ENCODE measurements at regions not wholly inside any gene's neighbourhood (a gene's known extent, or its start where the extent isn't known, plus 50 kb on each side); places are given as distances from the start of the nearest gene placed in this dataset.
"Not testable (repeated sequence)": the region's sequence is repeated elsewhere in the genome, so short reads cannot be mapped to it uniquely, and the experiment has no call there.

- not testable (repeated sequence) for H3K27me3 ChIP-seq (ENCODE audit: low read depth, low read length); H3K4me3 ChIP-seq (ENCODE audit: low read depth in 1 of 2, low read length in 2 of 2); H3K9me3 ChIP-seq (ENCODE audit: control insufficient read depth in 1 of 2, low read length in 2 of 2); H3K36me3 ChIP-seq (ENCODE audit: control insufficient read depth in 1 of 2, insufficient read depth in 2 of 2, low read length in 2 of 2); H3K4me1 ChIP-seq (ENCODE audit: control insufficient read depth in 1 of 2, insufficient read depth in 2 of 2, low read length in 2 of 2); H3K27ac ChIP-seq (ENCODE audit: low read length)
These were observed 853.1 kb downstream of the TTLL7 start for GRCh38 chr1:83145820-83146219.

GRCh38 chr1:83142802-83143201 lies 856.1 kb downstream of the TTLL7 start:
- H3K9me3 ChIP-seq (ENCODE audit: control insufficient read depth in 1 of 2, low read length in 2 of 2); H3K27ac ChIP-seq (ENCODE audit: low read length); H3K4me3 ChIP-seq (ENCODE audit: low read depth in 1 of 2, low read length in 2 of 2); H3K36me3 ChIP-seq (ENCODE audit: control insufficient read depth in 1 of 2, insufficient read depth in 2 of 2, low read length in 2 of 2); H3K27me3 ChIP-seq (ENCODE audit: low read depth, low read length); H3K4me1 ChIP-seq (ENCODE audit: control insufficient read depth in 1 of 2, insufficient read depth in 2 of 2, low read length in 2 of 2): not testable (repeated sequence)

GRCh38 chr1:83135524-83136157 lies 863.3 kb downstream of the TTLL7 start:
- not testable (repeated sequence) for H3K27me3 ChIP-seq (ENCODE audit: low read depth, low read length); H3K36me3 ChIP-seq (ENCODE audit: control insufficient read depth in 1 of 2, insufficient read depth in 2 of 2, low read length in 2 of 2); H3K4me3 ChIP-seq (ENCODE audit: low read depth in 1 of 2, low read length in 2 of 2); H3K27ac ChIP-seq (ENCODE audit: low read length); H3K9me3 ChIP-seq (ENCODE audit: control insufficient read depth in 1 of 2, low read length in 2 of 2); H3K4me1 ChIP-seq (ENCODE audit: control insufficient read depth in 1 of 2, insufficient read depth in 2 of 2, low read length in 2 of 2)

- not testable (repeated sequence) for H3K27ac ChIP-seq (ENCODE audit: low read length); H3K36me3 ChIP-seq (ENCODE audit: control insufficient read depth in 1 of 2, insufficient read depth in 2 of 2, low read length in 2 of 2); H3K9me3 ChIP-seq (ENCODE audit: control insufficient read depth in 1 of 2, low read length in 2 of 2); H3K4me3 ChIP-seq (ENCODE audit: low read depth in 1 of 2, low read length in 2 of 2); H3K27me3 ChIP-seq (ENCODE audit: low read depth, low read length); H3K4me1 ChIP-seq (ENCODE audit: control insufficient read depth in 1 of 2, insufficient read depth in 2 of 2, low read length in 2 of 2)
These were observed 864.5 kb downstream of the TTLL7 start for GRCh38 chr1:83134322-83135014.

- no peaks in the 10 kb centered on the region for H3K4me1 ChIP-seq (ENCODE audit: control insufficient read depth in 1 of 2, insufficient read depth in 2 of 2, low read length in 2 of 2)
- H3K9me3 ChIP-seq (ENCODE audit: control insufficient read depth in 1 of 2, low read length in 2 of 2): no peaks in the 10 kb centered on the region
- no peak overlapping the region for H3K27ac ChIP-seq (ENCODE audit: low read length)
- H3K36me3 ChIP-seq (ENCODE audit: control insufficient read depth in 1 of 2, insufficient read depth in 2 of 2, low read length in 2 of 2): no peaks in the 10 kb centered on the region
- no peak overlapping the region for H3K4me3 ChIP-seq (ENCODE audit: low read depth in 1 of 2, low read length in 2 of 2)
- H3K27me3 ChIP-seq (ENCODE audit: low read depth, low read length): no peaks in the 10 kb centered on the region
These were observed 867.3 kb downstream of the TTLL7 start for GRCh38 chr1:83131692-83131955.

GRCh38 chr1:83130886-83131691 lies 867.8 kb downstream of the TTLL7 start:
- Histone ChIP-seq H3K27ac (ENCODE audit: low read length) (no peak overlapping the region), H3K9me3 (ENCODE audit: control insufficient read depth in 1 of 2, low read length in 2 of 2) (no peaks in the 10 kb centered on the region), H3K36me3 (ENCODE audit: control insufficient read depth in 1 of 2, insufficient read depth in 2 of 2, low read length in 2 of 2) (no peaks in the 10 kb centered on the region), H3K4me1 (ENCODE audit: control insufficient read depth in 1 of 2, insufficient read depth in 2 of 2, low read length in 2 of 2) (no peaks in the 10 kb centered on the region), H3K27me3 (ENCODE audit: low read depth, low read length) (no peaks in the 10 kb centered on the region), H3K4me3 (ENCODE audit: low read depth in 1 of 2, low read length in 2 of 2) (no peak overlapping the region)

GRCh38 chr1:83129107-83129506 lies 869.8 kb downstream of the TTLL7 start:
- Histone ChIP-seq H3K9me3 (ENCODE audit: control insufficient read depth in 1 of 2, low read length in 2 of 2) (no peaks in the 10 kb centered on the region), H3K4me1 (ENCODE audit: control insufficient read depth in 1 of 2, insufficient read depth in 2 of 2, low read length in 2 of 2) (no peaks in the 10 kb centered on the region), H3K4me3 (ENCODE audit: low read depth in 1 of 2, low read length in 2 of 2) (no peak overlapping the region), H3K36me3 (ENCODE audit: control insufficient read depth in 1 of 2, insufficient read depth in 2 of 2, low read length in 2 of 2) (no peaks in the 10 kb centered on the region), H3K27me3 (ENCODE audit: low read depth, low read length) (no peaks in the 10 kb centered on the region), H3K27ac (ENCODE audit: low read length) (no peak overlapping the region)

- Histone ChIP-seq H3K27me3 (ENCODE audit: low read depth, low read length) (no peaks in the 10 kb centered on the region), H3K27ac (ENCODE audit: low read length) (no peak overlapping the region), H3K36me3 (ENCODE audit: control insufficient read depth in 1 of 2, insufficient read depth in 2 of 2, low read length in 2 of 2) (no peaks in the 10 kb centered on the region), H3K4me3 (ENCODE audit: low read depth in 1 of 2, low read length in 2 of 2) (no peak overlapping the region), H3K9me3 (ENCODE audit: control insufficient read depth in 1 of 2, low read length in 2 of 2) (no peaks in the 10 kb centered on the region), H3K4me1 (ENCODE audit: control insufficient read depth in 1 of 2, insufficient read depth in 2 of 2, low read length in 2 of 2) (no peaks in the 10 kb centered on the region)
These were observed 873.5 kb downstream of the TTLL7 start for GRCh38 chr1:83125456-83125855.

- Histone ChIP-seq H3K36me3 (ENCODE audit: control insufficient read depth in 1 of 2, insufficient read depth in 2 of 2, low read length in 2 of 2) (no peaks in the 10 kb centered on the region), H3K9me3 (ENCODE audit: control insufficient read depth in 1 of 2, low read length in 2 of 2) (no peaks in the 10 kb centered on the region), H3K4me1 (ENCODE audit: control insufficient read depth in 1 of 2, insufficient read depth in 2 of 2, low read length in 2 of 2) (no peaks in the 10 kb centered on the region), H3K4me3 (ENCODE audit: low read depth in 1 of 2, low read length in 2 of 2) (no peak overlapping the region), H3K27me3 (ENCODE audit: low read depth, low read length) (no peaks in the 10 kb centered on the region), H3K27ac (ENCODE audit: low read length) (no peak overlapping the region)
These were observed 875.9 kb downstream of the TTLL7 start for GRCh38 chr1:83123019-83123418.

- Histone ChIP-seq H3K27ac (ENCODE audit: low read length) (no peak overlapping the region), H3K4me3 (ENCODE audit: low read depth in 1 of 2, low read length in 2 of 2) (no peak overlapping the region), H3K36me3 (ENCODE audit: control insufficient read depth in 1 of 2, insufficient read depth in 2 of 2, low read length in 2 of 2) (no peaks in the 10 kb centered on the region), H3K9me3 (ENCODE audit: control insufficient read depth in 1 of 2, low read length in 2 of 2) (no peaks in the 10 kb centered on the region), H3K27me3 (ENCODE audit: low read depth, low read length) (no peaks in the 10 kb centered on the region), H3K4me1 (ENCODE audit: control insufficient read depth in 1 of 2, insufficient read depth in 2 of 2, low read length in 2 of 2) (no peaks in the 10 kb centered on the region)
These were observed 880.5 kb downstream of the TTLL7 start for GRCh38 chr1:83118472-83118871.

- H3K27me3 ChIP-seq (ENCODE audit: low read depth, low read length); H3K27ac ChIP-seq (ENCODE audit: low read length); H3K9me3 ChIP-seq (ENCODE audit: control insufficient read depth in 1 of 2, low read length in 2 of 2); H3K4me3 ChIP-seq (ENCODE audit: low read depth in 1 of 2, low read length in 2 of 2); H3K4me1 ChIP-seq (ENCODE audit: control insufficient read depth in 1 of 2, insufficient read depth in 2 of 2, low read length in 2 of 2); H3K36me3 ChIP-seq (ENCODE audit: control insufficient read depth in 1 of 2, insufficient read depth in 2 of 2, low read length in 2 of 2): not testable (repeated sequence)
These were observed 881.9 kb downstream of the TTLL7 start for GRCh38 chr1:83117030-83117429.
